ENCODE measurements at regions not wholly inside any gene's neighbourhood (a gene's known extent, or its start where the extent isn't known, plus 50 kb on each side); places are given as distances from the start of the nearest gene placed in this dataset.

DNA sequence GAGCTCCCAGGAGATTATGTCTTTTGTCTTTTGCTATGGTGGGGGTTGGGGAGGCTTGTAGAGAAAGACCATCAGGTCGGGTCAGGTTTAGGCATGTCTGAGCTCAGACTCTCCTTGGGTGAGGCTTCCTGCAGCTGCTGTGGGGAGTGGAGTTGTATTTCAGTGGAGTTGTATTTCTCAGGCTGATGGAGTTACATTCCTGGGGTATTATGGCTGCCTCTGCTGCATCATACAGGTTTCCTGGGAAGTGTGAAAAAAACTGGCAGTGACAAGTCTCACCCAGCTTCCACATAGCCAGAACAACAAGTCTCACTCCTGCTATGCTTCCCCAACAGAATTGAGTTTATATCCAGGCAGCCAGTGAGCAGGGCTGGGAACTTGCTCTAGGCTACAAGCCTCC, 119.3 kb downstream of the VSIG4 start (continued):
- TF ChIP-seq, protein P1, sequence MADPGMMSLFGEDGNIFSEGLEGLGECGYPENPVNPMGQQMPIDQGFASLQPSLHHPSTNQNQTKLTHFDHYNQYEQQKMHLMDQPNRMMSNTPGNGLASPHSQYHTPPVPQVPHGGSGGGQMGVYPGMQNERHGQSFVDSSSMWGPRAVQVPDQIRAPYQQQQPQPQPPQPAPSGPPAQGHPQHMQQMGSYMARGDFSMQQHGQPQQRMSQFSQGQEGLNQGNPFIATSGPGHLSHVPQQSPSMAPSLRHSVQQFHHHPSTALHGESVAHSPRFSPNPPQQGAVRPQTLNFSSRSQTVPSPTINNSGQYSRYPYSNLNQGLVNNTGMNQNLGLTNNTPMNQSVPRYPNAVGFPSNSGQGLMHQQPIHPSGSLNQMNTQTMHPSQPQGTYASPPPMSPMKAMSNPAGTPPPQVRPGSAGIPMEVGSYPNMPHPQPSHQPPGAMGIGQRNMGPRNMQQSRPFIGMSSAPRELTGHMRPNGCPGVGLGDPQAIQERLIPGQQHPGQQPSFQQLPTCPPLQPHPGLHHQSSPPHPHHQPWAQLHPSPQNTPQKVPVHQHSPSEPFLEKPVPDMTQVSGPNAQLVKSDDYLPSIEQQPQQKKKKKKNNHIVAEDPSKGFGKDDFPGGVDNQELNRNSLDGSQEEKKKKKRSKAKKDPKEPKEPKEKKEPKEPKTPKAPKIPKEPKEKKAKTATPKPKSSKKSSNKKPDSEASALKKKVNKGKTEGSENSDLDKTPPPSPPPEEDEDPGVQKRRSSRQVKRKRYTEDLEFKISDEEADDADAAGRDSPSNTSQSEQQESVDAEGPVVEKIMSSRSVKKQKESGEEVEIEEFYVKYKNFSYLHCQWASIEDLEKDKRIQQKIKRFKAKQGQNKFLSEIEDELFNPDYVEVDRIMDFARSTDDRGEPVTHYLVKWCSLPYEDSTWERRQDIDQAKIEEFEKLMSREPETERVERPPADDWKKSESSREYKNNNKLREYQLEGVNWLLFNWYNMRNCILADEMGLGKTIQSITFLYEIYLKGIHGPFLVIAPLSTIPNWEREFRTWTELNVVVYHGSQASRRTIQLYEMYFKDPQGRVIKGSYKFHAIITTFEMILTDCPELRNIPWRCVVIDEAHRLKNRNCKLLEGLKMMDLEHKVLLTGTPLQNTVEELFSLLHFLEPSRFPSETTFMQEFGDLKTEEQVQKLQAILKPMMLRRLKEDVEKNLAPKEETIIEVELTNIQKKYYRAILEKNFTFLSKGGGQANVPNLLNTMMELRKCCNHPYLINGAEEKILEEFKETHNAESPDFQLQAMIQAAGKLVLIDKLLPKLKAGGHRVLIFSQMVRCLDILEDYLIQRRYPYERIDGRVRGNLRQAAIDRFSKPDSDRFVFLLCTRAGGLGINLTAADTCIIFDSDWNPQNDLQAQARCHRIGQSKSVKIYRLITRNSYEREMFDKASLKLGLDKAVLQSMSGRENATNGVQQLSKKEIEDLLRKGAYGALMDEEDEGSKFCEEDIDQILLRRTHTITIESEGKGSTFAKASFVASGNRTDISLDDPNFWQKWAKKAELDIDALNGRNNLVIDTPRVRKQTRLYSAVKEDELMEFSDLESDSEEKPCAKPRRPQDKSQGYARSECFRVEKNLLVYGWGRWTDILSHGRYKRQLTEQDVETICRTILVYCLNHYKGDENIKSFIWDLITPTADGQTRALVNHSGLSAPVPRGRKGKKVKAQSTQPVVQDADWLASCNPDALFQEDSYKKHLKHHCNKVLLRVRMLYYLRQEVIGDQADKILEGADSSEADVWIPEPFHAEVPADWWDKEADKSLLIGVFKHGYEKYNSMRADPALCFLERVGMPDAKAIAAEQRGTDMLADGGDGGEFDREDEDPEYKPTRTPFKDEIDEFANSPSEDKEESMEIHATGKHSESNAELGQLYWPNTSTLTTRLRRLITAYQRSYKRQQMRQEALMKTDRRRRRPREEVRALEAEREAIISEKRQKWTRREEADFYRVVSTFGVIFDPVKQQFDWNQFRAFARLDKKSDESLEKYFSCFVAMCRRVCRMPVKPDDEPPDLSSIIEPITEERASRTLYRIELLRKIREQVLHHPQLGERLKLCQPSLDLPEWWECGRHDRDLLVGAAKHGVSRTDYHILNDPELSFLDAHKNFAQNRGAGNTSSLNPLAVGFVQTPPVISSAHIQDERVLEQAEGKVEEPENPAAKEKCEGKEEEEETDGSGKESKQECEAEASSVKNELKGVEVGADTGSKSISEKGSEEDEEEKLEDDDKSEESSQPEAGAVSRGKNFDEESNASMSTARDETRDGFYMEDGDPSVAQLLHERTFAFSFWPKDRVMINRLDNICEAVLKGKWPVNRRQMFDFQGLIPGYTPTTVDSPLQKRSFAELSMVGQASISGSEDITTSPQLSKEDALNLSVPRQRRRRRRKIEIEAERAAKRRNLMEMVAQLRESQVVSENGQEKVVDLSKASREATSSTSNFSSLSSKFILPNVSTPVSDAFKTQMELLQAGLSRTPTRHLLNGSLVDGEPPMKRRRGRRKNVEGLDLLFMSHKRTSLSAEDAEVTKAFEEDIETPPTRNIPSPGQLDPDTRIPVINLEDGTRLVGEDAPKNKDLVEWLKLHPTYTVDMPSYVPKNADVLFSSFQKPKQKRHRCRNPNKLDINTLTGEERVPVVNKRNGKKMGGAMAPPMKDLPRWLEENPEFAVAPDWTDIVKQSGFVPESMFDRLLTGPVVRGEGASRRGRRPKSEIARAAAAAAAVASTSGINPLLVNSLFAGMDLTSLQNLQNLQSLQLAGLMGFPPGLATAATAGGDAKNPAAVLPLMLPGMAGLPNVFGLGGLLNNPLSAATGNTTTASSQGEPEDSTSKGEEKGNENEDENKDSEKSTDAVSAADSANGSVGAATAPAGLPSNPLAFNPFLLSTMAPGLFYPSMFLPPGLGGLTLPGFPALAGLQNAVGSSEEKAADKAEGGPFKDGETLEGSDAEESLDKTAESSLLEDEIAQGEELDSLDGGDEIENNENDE (IDR thresholded peaks at IDR 0.05; ENCODE audit: insufficient replicate concordance, low read length): no peak
- no peak for TF ChIP-seq GTF2F1 (IDR thresholded peaks at IDR 0.05; ENCODE audit: borderline replicate concordance, low read depth, low read length)
- no peak for TF ChIP-seq CBX5 (IDR thresholded peaks at IDR 0.05; ENCODE audit: low read depth, low read length)
- TF ChIP-seq CEBPB (IDR thresholded peaks at IDR 0.05; ENCODE audit: low read depth, low read length): no peak
- no peak for TF ChIP-seq BCL11A (IDR thresholded peaks at IDR 0.05; ENCODE audit: low read depth in 2 of 2, low read length in 2 of 2)
- no peak for TF ChIP-seq KDM4A (IDR thresholded peaks at IDR 0.05; ENCODE audit: low read depth, low read length, severe bottlenecking)
- TF ChIP-seq CTBP2 (IDR thresholded peaks at IDR 0.05; ENCODE audit: borderline replicate concordance, insufficient read depth, insufficient read length, low read length): no peak
- TF ChIP-seq, protein P2, sequence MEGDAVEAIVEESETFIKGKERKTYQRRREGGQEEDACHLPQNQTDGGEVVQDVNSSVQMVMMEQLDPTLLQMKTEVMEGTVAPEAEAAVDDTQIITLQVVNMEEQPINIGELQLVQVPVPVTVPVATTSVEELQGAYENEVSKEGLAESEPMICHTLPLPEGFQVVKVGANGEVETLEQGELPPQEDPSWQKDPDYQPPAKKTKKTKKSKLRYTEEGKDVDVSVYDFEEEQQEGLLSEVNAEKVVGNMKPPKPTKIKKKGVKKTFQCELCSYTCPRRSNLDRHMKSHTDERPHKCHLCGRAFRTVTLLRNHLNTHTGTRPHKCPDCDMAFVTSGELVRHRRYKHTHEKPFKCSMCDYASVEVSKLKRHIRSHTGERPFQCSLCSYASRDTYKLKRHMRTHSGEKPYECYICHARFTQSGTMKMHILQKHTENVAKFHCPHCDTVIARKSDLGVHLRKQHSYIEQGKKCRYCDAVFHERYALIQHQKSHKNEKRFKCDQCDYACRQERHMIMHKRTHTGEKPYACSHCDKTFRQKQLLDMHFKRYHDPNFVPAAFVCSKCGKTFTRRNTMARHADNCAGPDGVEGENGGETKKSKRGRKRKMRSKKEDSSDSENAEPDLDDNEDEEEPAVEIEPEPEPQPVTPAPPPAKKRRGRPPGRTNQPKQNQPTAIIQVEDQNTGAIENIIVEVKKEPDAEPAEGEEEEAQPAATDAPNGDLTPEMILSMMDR (IDR thresholded peaks at IDR 0.05; ENCODE audit: control extremely low read depth in 1 of 3, insufficient read depth in 1 of 3, low read depth in 1 of 3, low read length in 3 of 3): no peak
- TF ChIP-seq POLR2A (IDR thresholded peaks at IDR 0.05; ENCODE audit: control extremely low read depth in 1 of 2, low read depth in 2 of 2, low read length in 2 of 2): no peak

All from H1 (cell line).